ENCODE measurements at regions not wholly inside any gene's neighbourhood (a gene's known extent, or its start where the extent isn't known, plus 50 kb on each side); places are given as distances from the start of the nearest gene placed in this dataset.
A peak's percentile ranks its signal among the peaks of the same experiment; 100 is the strongest.

DNA sequence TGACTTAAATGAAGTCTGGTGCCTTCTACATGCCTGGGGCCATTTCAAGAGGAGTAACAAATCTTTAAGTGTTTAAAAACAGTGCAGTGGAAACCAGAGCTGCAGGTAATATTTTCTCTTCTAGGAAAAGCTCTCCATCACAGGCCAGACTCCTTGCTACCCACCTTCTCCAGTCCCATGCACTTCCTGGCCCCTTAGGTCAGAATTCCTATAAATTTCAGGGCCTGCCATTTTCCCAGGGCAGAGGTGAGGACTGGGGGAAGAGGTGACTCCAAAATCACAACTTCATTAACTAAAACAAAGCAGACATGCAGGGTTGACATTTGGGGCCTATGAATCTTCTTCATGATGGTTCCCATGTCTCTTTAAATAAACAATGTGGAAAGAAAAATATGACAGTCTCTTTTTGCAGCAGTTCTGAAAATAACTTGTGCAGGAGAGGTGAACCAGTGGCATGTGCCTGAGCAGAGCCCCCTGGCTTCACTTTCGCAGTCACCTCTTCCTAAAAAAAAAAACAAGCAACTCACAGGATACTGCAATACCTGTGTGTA lies 63.7 kb upstream of the TANC1 start:
- Histone ChIP-seq H3K9me3 (ENCODE audit: insufficient read depth in 2 of 2, low read depth in 1 of 2, low read length in 1 of 2) (no peaks in the 10 kb centered on the region), H4K20me1 (replicated peaks in 1 of 2; ENCODE audit: control insufficient read depth in 1 of 2, insufficient read depth in 2 of 2, low read length in 2 of 2) (no peaks in the 10 kb centered on the region), H4K5ac (ENCODE audit: insufficient read length, low read depth, low read length) (no peak overlapping the region), H2BK12ac (ENCODE audit: low read depth, low read length) (no peak overlapping the region), H3K9ac (replicated peaks in 1 of 4; ENCODE audit: extremely low read depth in 1 of 4, low read depth in 3 of 4, low read length in 3 of 4) (no peak overlapping the region), H3K56ac (replicated peaks; ENCODE audit: insufficient read length, low read depth, low read length) (no peak overlapping the region), H3K18ac (ENCODE audit: extremely low read depth, low read length) (no peak overlapping the region), H2BK15ac (ENCODE audit: low read length) (no peak overlapping the region), H4K8ac (ENCODE audit: extremely low read depth, insufficient read depth, low read length) (no peak overlapping the region), H4K91ac (replicated peaks; ENCODE audit: insufficient read length, low read length) (no peak overlapping the region), H3K4me3 (ENCODE audit: extremely low read depth in 1 of 4, insufficient read depth in 2 of 4, low read depth in 3 of 4, low read length in 4 of 4) (no peak overlapping the region), H2AFZ (ENCODE audit: low read length) (peak overlapping the region; percentile 40), H3K23me2 (ENCODE audit: low read depth, low read length) (no peaks in the 10 kb centered on the region), H2BK5ac (ENCODE audit: low read depth, low read length) (no peak overlapping the region), H3K4me2 (ENCODE audit: insufficient read depth in 1 of 2, low read depth in 2 of 2, low read length in 2 of 2) (no peak overlapping the region), H3K4me1 (replicated peaks in 1 of 4; ENCODE audit: control insufficient read depth in 3 of 4, insufficient read depth in 4 of 4, low read length in 3 of 4) (no peaks in the 10 kb centered on the region), H3K14ac (ENCODE audit: insufficient read length) (no peak overlapping the region), H3K79me1 (ENCODE audit: low read depth, low read length) (no peaks in the 10 kb centered on the region), H3K27me3 (replicated peaks in 1 of 4; ENCODE audit: control insufficient read depth in 3 of 4, extremely low read depth in 1 of 4, insufficient read depth in 3 of 4, low read length in 3 of 4) (no peaks in the 10 kb centered on the region), H3K4ac (replicated peaks; ENCODE audit: insufficient read length, low read depth, low read length) (no peak overlapping the region), H2BK120ac (replicated peaks; ENCODE audit: low read depth, low read length) (no peak overlapping the region), H3K23ac (ENCODE audit: insufficient read length) (no peak overlapping the region), H3K36me3 (ENCODE audit: control insufficient read depth in 2 of 4, insufficient read depth in 4 of 4, low read length in 3 of 4) (no peaks in the 10 kb centered on the region), H3K79me2 (ENCODE audit: control insufficient read depth in 1 of 2, insufficient read depth in 2 of 2, low read length in 2 of 2) (no peaks in the 10 kb centered on the region), H2AK5ac (ENCODE audit: low read depth, low read length) (no peak overlapping the region), H2BK20ac (ENCODE audit: low read length) (no peak overlapping the region), H3K27ac (ENCODE audit: low read depth, low read length) (no peak overlapping the region)
- TF ChIP-seq SP2 (IDR thresholded peaks at IDR 0.05; ENCODE audit: low read length) (no peak), BCL11A (IDR thresholded peaks at IDR 0.05; ENCODE audit: low read depth in 2 of 2, low read length in 2 of 2) (no peak), BACH1 (IDR thresholded peaks at IDR 0.05; ENCODE audit: low read length) (no peak), JUN (IDR thresholded peaks at IDR 0.05; ENCODE audit: low read depth, low read length) (no peak), POLR2A (IDR thresholded peaks at IDR 0.05; ENCODE audit: control extremely low read depth in 1 of 2, low read depth in 2 of 2, low read length in 2 of 2) (no peak), TBP (IDR thresholded peaks at IDR 0.05; ENCODE audit: low read depth, low read length) (no peak), TAF1 (IDR thresholded peaks at IDR 0.05; ENCODE audit: low read depth, low read length) (no peak), SP1 (IDR thresholded peaks at IDR 0.05; ENCODE audit: low read depth, low read length) (no peak)
- TF ChIP-seq, protein P1, sequence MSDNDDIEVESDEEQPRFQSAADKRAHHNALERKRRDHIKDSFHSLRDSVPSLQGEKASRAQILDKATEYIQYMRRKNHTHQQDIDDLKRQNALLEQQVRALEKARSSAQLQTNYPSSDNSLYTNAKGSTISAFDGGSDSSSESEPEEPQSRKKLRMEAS (IDR thresholded peaks at IDR 0.05): no peak
- DNase-seq (ENCODE audit: low read depth in 1 of 2, low spot score in 2 of 2) (no peak), FAIRE-seq (no peak)
- ChIA-PET POLR2A (ENCODE audit: partially characterized antibody) (no interaction called here), CTCF (ENCODE audit: partially characterized antibody) (interaction anchor here (3.0 to 3.6 kb wide), 2 partner anchors 212 to 215 kb away, joined by 8 to 28 read pairs; no protein-coding TSS in a partner anchor)
- 71% methylated on average over 1 of the region's 1 CpG; no CpG with 5 or more reads in 1 of the 2 experiments for WGBS, 2 experiments (ENCODE audit: extremely low coverage in 1 of 2, insufficient coverage in 1 of 2, insufficient read length in 1 of 2, insufficient replicate concordance in 2 of 2, low coverage in 1 of 2, low lambda C conversion rate in 2 of 2, missing lambda C conversion rate in 1 of 2)
